ENCODE measurements at regions not wholly inside any gene's neighbourhood (a gene's known extent, or its start where the extent isn't known, plus 50 kb on each side); places are given as distances from the start of the nearest gene placed in this dataset.
"Not testable (repeated sequence)": the region's sequence is repeated elsewhere in the genome, so short reads cannot be mapped to it uniquely, and the experiment has no call there.

- H3K9me2 ChIP-seq (ENCODE audit: insufficient read depth), result no peaks in the 10 kb centered on the region
- no TSS peak for BruUV-seq (replicated peaks)
- no peaks in the 10 kb centered on the region for H3F3A ChIP-seq (ENCODE audit: insufficient read depth, low read depth)
- no peak overlapping the region for H2AFZ ChIP-seq
- DNase-seq, result no peak
- no peak overlapping the region for H3K4me2 ChIP-seq
- H3K27ac ChIP-seq, result no peak overlapping the region
- POLR2A ChIA-PET (ENCODE audit: unreplicated experiment), result no interaction called here
- H3K79me2 ChIP-seq (ENCODE audit: low read depth), result no peaks in the 10 kb centered on the region
- no peak for TF ChIP-seq EZH2 (IDR thresholded peaks at IDR 0.05; ENCODE audit: low read depth)
- no peak for TF ChIP-seq CTCF (conservative IDR thresholded peaks at IDR 0.05)
- no peaks in the 10 kb centered on the region for H3K36me3 ChIP-seq (ENCODE audit: low read depth)
- H4K20me1 ChIP-seq (ENCODE audit: insufficient read depth), result no peaks in the 10 kb centered on the region
- H3K4me3 ChIP-seq, result no peak overlapping the region
- CTCF ChIA-PET, result no interaction called here
- H3K4me1 ChIP-seq (replicated peaks; ENCODE audit: insufficient read depth), result no peaks in the 10 kb centered on the region
- no peaks in the 10 kb centered on the region for H3K9me3 ChIP-seq (ENCODE audit: insufficient read depth, low read depth)
- no peaks in the 10 kb centered on the region for H3K27me3 ChIP-seq (ENCODE audit: insufficient read depth, low read depth)
- intact Hi-C loops (cut with micrococcal nuclease; ENCODE audit: unreplicated experiment), result no loop called here
These were observed 1178.4 kb upstream of the TMEFF2 start for GRCh38 chr2:193373120-193373519.

GRCh38 chr2:193371200-193371599 lies 1176.5 kb upstream of the TMEFF2 start:
- no peaks in the 10 kb centered on the region for H3K4me1 ChIP-seq (replicated peaks; ENCODE audit: insufficient read depth)
- H3K9me3 ChIP-seq (ENCODE audit: insufficient read depth, low read depth), result no peaks in the 10 kb centered on the region
- no TSS peak for BruUV-seq (replicated peaks)
- H2AFZ ChIP-seq, result no peak overlapping the region
- no peak overlapping the region for H3K27ac ChIP-seq
- no peak for TF ChIP-seq EZH2 (IDR thresholded peaks at IDR 0.05; ENCODE audit: low read depth)
- no peaks in the 10 kb centered on the region for H3F3A ChIP-seq (ENCODE audit: insufficient read depth, low read depth)
- H4K20me1 ChIP-seq (ENCODE audit: insufficient read depth), result no peaks in the 10 kb centered on the region
- no peaks in the 10 kb centered on the region for H3K27me3 ChIP-seq (ENCODE audit: insufficient read depth, low read depth)
- intact Hi-C loops (cut with micrococcal nuclease; ENCODE audit: unreplicated experiment), result no loop called here
- H3K79me2 ChIP-seq (ENCODE audit: low read depth), result no peaks in the 10 kb centered on the region
- H3K4me3 ChIP-seq, result no peak overlapping the region
- no peak for DNase-seq
- CTCF ChIA-PET, result no interaction called here
- no peak overlapping the region for H3K4me2 ChIP-seq
- POLR2A ChIA-PET (ENCODE audit: unreplicated experiment), result no interaction called here
- H3K36me3 ChIP-seq (ENCODE audit: low read depth), result no peaks in the 10 kb centered on the region
- H3K9me2 ChIP-seq (ENCODE audit: insufficient read depth), result no peaks in the 10 kb centered on the region

- Histone ChIP-seq H3K27me3 (ENCODE audit: insufficient read depth, low read depth) (no peaks in the 10 kb centered on the region), H2AFZ (no peak overlapping the region), H3K4me2 (no peak overlapping the region), H3K4me1 (replicated peaks; ENCODE audit: insufficient read depth) (no peaks in the 10 kb centered on the region), H3K9me2 (ENCODE audit: insufficient read depth) (no peaks in the 10 kb centered on the region; the same call in 1 of the 2 replicates), H3K9me3 (ENCODE audit: insufficient read depth, low read depth) (no peaks in the 10 kb centered on the region), H3K4me3 (no peak overlapping the region), H4K20me1 (ENCODE audit: insufficient read depth) (no peaks in the 10 kb centered on the region), H3F3A (ENCODE audit: insufficient read depth, low read depth) (no peaks in the 10 kb centered on the region), H3K79me2 (ENCODE audit: low read depth) (no peaks in the 10 kb centered on the region), H3K27ac (no peak overlapping the region), H3K36me3 (ENCODE audit: low read depth) (no peaks in the 10 kb centered on the region)
- DNase-seq, result no peak
- ChIA-PET CTCF (no interaction called here), POLR2A (ENCODE audit: unreplicated experiment) (no interaction called here)
- BruUV-seq (replicated peaks), result no TSS peak
- intact Hi-C loops (cut with micrococcal nuclease; ENCODE audit: unreplicated experiment), result no loop called here
- TF ChIP-seq EZH2 (IDR thresholded peaks at IDR 0.05; ENCODE audit: low read depth) (no peak), CTCF (conservative IDR thresholded peaks at IDR 0.05) (no peak)
These were observed 1173.9 kb upstream of the TMEFF2 start for GRCh38 chr2:193368615-193369014.

GRCh38 chr2:193357508-193357907 lies 1162.8 kb upstream of the TMEFF2 start:
- intact Hi-C loops (cut with micrococcal nuclease; ENCODE audit: unreplicated experiment), result no loop called here
- H3K79me2 ChIP-seq (ENCODE audit: low read depth), result no peaks in the 10 kb centered on the region
- H2AFZ ChIP-seq, result no peak overlapping the region
- no peak for DNase-seq
- no peak overlapping the region for H3K27ac ChIP-seq
- H3K9me3 ChIP-seq (ENCODE audit: insufficient read depth, low read depth), result no peaks in the 10 kb centered on the region
- no peaks in the 10 kb centered on the region for H3K9me2 ChIP-seq (ENCODE audit: insufficient read depth)
- no peaks in the 10 kb centered on the region for H3K27me3 ChIP-seq (ENCODE audit: insufficient read depth, low read depth)
- no peak for TF ChIP-seq EZH2 (IDR thresholded peaks at IDR 0.05; ENCODE audit: low read depth)
- TF ChIP-seq CTCF (conservative IDR thresholded peaks at IDR 0.05), result no peak
- H3F3A ChIP-seq (ENCODE audit: insufficient read depth, low read depth), result no peaks in the 10 kb centered on the region
- H4K20me1 ChIP-seq (ENCODE audit: insufficient read depth), result no peaks in the 10 kb centered on the region
- ChIA-PET POLR2A (ENCODE audit: unreplicated experiment) (no interaction called here), CTCF (no interaction called here)
- BruUV-seq (replicated peaks), result no TSS peak
- H3K4me2 ChIP-seq, result no peak overlapping the region
- H3K4me3 ChIP-seq, result no peak overlapping the region
- H3K36me3 ChIP-seq (ENCODE audit: low read depth), result no peaks in the 10 kb centered on the region
- H3K4me1 ChIP-seq (replicated peaks; ENCODE audit: insufficient read depth), result no peaks in the 10 kb centered on the region

- H2AFZ ChIP-seq; H3K27ac ChIP-seq; BruUV-seq (replicated peaks); H3K9me2 ChIP-seq (ENCODE audit: insufficient read depth); H3K9me3 ChIP-seq (ENCODE audit: insufficient read depth, low read depth); H3K4me3 ChIP-seq; H4K20me1 ChIP-seq (ENCODE audit: insufficient read depth); CTCF ChIA-PET; H3K4me2 ChIP-seq; H3K27me3 ChIP-seq (ENCODE audit: insufficient read depth, low read depth); intact Hi-C loops (cut with micrococcal nuclease; ENCODE audit: unreplicated experiment); DNase-seq; H3F3A ChIP-seq (ENCODE audit: insufficient read depth, low read depth); H3K36me3 ChIP-seq (ENCODE audit: low read depth); H3K79me2 ChIP-seq (ENCODE audit: low read depth); POLR2A ChIA-PET (ENCODE audit: unreplicated experiment); H3K4me1 ChIP-seq (replicated peaks; ENCODE audit: insufficient read depth): not testable (repeated sequence)
These were observed 1158.0 kb upstream of the TMEFF2 start for GRCh38 chr2:193352665-193353242.

All from PC-9 (cell line).